Activated CD4-positive, alpha-beta T cell treated with anti-CD3 and anti-CD28 coated beads, Interleukin-10, Interleukin-2, amounts not matched to agents 100 ng/mL and 50 ng/mL, durations not matched to agents 16 hours and 8 hours (primary cell): ENCODE measurements at regions not wholly inside any gene's neighbourhood (a gene's known extent, or its start where the extent isn't known, plus 50 kb on each side); places are given as distances from the start of the nearest gene placed in this dataset.
"Not testable (repeated sequence)": the region's sequence is repeated elsewhere in the genome, so short reads cannot be mapped to it uniquely, and the experiment has no call there.

ENCODE experiments used
- DNase-seq: peaks from one replicate; pipeline ENCODE4 v3.0.0-alpha.2; 2020

DNA sequence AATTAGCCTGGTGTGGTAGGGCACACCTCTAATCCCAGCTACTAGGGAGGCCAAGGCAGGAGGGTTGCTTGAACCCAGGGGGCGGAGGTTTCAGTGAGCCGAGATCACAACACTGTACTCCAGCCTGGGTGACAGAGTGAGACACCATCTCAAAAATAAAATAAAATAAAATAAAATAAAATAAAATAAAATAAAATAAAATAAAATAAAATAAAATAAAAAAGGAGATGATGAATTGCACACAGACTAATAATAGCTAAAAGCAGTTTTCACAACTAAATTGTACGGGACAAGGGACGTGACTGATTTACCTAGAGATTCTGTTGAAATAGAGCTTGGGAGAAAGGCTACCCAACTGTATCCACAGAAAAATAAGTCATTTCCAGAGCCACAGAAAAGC lies 1471.3 kb downstream of the CDH11 start:
- no peak for DNase-seq

DNA sequence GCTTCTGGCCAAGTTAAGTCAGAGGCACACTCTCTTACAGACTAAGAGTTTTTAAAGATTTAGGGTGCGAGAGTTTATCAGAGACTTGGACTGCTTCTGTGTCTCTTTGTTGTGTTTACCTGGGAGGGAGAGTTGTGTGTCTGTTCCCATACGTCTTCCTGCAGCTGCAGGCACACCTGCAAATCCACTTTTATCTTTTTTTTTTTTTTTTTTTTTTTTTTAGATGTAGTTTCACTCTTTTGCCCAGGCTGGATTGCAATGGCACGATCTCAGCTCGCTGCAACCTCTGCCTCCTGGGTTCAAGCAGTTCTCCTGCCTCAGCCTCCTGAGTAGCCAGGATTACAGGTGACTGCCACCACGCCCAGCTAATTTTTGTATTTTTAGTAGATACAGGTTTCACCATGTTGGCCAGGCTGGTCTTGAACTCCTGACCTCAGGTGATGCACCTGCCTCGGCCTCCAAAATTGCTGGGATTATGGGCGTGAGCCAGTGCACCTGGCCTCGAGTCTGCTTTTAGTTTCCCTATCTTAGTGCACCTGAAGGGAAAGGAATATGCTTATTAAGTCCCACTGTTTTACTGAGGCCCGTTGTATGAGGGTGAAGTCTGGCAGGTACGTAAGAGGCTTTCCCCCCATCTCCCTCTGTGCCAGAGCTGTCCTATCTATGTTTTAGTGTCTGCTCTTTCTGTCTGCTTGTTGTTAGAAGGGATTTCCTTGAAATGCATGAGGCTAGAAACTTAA lies 1488.0 kb downstream of the CDH11 start:
- DNase-seq: not testable (repeated sequence)

- no peak for DNase-seq
Measured at GRCh38 chr16:63629272-63629671, 1492.6 kb downstream of the CDH11 start.

DNA sequence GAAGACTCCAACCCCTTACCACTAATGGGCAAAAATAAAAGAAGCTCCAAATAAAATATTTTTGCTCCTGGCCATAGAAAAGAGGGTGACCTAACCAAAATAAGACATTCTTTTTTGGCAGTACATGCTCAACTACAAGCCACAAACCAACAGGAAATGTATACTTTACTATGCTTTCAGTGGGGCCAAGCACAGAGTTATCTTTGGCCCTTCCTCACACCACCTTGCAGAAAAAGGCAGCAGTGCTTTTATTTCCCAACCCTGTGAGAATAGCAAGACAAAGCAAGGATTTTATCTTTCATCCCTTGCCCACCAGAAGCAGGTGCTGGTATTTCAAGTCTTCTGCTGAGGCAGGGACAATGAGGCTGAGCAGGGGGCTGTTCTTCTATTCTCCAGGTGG lies 1493.1 kb downstream of the CDH11 start:
- DNase-seq: no peak

DNA sequence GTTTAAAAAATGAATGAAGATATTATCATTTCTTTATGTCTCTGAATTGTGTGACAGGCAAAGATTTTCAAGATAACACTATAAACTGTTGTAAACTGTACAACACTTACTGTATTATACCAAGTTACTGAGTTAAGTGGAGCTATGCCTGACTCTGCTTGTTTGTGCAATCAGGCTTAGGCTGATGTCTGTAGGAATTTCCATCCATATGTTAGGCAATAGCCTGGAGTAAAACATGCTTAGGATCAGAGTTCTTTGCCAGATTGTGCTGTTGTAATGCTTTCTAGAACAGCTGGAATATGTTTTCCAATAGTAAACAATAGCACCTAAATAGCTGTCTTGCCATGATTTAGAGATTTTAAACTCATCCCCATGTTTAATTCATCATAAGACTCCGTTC lies 1496.7 kb downstream of the CDH11 start:
- DNase-seq: no peak

DNA sequence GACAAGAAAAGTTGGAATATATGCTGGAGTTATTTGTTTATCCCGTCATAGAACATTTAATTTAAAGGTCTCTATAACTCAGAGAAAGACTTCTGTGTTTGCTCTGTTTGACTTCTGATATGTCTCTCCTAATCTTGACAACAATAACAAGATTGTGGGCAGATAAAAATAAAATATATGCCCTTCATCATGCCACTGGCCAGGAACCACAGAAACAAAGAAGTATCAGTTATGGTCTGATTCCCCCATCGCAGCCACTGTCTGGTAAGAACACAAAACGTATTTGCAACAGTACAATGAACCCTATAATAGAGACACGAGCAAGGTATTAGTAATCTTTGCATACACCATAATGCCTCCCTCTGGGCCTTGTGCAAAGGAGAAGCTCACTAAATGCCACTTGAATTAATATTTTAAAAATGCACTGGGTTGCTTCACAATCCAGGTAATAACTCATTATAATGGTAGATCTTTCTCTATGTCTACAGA lies 1498.3 kb downstream of the CDH11 start:
- DNase-seq: no peak

DNA sequence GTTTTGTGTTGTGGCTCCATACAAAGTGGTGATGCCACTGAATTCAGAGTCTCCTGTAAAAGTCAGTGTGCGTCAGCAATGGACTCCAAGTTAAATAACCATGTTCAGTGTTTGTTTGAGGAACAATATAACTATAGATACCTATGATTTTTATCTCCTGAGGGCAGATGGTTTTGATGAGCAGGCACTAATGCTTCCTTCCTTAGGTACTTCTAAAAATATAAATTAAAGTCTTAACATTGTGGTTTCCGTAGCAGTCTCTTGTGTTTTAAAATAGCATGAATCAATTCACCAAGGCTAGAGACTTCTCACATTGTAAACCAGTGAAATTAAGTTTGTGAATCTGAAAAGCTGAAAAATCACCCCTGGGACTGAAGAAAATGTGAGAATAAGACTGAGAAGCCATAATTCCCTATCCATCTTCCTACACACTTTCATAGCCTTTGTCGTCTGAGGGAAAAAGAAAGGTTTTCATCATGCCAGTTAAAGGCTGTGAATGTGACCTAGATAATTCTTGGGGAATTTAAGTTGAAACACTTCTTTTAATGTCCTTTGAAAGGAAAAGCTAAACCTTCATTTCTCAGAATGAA lies 1502.9 kb downstream of the CDH11 start:
- no peak for DNase-seq

DNA sequence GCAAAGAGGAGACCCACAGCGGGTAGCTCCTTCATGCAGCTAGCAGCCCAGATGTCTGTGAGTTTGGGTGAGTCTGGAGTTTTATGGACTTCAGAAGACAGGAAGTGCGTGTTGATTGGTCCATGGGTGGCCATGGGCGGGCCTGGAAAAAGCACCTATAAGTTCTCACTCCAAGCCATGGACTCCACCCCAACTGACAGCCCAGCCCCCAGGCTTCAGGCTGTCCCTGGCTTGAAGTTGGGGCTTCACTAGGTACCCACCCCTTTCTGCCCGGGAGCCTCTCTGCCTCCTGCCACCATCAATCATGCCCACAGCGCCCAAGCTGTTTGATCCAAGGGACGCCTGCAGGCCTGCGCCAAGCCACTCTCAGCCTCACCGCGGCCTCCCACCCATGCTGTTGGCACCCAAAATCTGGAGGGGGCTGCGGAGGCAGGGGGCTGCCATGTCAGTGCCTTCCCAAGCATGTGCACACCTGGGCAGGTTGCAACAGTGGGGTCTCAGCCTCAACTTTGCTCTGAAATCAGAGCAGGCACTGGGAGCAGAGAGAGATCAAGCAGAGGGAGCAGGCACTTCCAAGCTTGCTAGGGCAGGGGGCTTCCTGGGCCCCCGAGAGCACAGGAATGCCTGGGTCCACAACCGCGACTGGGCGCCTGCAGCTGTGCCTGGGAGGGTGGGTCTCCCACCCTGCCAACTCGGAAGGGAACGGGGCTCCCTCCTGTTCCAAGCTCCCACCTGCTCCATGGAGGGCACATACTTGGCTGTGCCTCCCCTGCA lies 1503.7 kb downstream of the CDH11 start:
- no peak for DNase-seq

DNA sequence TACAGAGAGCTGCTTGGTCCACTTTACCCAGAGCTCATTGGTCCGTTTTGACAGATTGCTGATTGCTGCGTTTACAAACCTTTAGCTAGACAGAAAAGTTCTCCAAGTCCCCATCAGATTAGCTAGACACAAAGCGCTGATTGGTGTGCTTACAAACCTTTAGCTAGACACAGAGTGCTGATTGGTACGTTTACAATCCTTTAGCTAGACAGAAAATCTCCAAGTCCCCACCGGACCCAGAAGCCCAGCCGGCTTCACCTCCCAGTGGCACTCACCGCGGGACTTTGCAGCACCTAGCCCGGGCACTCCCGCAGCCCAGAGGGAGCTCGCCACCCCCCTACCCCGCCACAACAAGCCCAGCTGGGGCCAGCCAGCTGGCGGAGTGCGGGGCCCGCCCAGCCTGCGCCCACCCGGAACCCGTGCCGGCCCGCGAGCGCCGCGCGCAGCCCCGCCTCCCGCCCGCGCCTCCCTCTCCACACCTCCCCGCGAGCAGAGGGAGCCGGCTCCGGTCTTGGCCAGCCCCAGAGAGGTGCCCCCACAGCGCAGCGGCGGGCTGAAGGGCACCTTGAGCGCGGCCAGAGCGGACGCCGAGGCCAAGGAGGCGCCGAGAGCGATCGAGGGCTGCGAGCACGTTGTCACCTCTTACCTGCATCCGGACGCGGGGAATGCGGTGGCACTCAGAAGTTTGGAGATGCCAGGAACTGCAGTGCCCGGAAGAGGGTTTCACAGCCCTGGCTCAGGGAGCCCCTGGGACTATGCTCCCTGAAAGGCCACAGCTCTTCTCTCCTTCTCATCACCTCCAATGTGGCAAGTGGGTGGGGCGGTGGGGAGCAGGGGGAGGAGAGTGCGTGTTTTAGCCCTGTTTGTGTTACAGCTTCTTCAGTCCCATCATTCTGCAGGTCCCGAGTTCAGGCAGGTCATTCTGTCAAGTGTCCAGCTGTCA lies 1504.5 kb downstream of the CDH11 start:
- DNase-seq: no peak

- DNase-seq: no peak
Measured at GRCh38 chr16:63614429-63614828, 1507.4 kb downstream of the CDH11 start.

DNA sequence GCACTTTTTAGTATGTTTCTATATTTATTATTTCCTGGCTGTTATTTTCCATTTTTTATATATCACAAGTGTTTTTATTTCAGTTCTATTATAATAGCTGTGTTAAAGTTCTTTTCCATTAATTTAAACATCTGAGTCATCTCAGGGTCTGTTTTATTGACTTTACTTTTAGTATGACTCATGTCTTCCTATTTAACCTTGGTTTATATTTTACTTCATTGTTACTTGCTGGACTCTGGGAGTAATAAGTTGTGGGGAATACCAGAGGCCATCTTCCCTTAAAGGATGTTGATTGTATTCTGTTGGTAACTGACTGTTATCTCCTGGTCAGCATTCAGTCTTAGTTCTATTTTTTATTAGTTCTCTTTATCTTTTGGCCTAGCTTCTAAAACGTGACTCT lies 1508.2 kb downstream of the CDH11 start:
- no peak for DNase-seq

DNA sequence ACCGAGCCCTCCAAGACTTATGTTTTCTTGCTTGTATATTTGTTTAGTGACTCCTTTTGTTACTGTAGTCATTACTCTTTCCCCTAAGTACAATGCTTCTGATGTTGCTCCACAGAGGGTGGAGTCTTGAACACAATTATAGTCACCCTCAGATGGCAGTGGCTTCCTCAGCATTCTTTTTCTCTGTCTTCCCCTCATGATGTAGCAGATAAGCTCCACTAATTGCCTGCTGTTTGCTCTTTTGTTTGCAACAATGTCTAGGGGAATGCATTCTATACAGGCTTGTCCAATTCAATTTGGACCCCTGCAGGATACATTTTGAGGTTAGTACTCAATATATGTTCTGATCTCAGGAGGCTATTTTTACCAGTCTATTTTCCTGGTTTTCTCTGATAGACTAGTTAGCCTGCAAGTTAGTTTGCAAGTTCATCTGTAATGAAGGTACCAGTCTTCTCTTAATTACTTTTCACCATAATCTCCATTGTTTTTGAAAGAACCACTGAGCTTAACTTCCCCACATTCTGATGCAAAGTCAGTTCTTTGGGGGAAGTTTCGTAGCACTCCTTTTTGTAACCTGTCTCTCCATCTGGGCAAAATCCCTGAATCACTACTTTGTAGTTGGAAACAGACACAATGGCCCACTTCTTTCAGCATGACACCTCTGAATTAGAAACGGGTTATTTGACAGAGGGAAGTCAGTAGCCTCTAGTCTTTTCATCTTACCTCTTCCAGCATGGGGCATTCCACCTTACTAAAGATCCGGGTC lies 1509.2 kb downstream of the CDH11 start:
- no peak for DNase-seq

DNA sequence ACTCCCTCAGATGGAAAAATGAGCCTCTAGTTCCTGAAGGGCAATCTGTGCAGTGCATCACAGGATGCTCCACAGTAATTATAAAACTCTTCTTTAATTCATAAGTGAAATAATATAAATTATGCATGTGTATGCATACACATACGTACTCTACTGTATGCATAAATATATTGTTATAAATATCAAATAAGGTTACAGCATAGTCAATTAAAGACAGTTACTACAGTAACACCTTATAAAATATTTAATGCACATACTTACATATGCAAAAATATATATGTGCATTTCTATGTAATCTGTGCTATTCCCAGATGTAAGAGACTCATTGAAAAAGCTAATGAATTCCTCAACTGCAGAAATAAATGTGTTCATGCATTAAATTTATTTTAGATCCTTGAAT lies 1515.1 kb downstream of the CDH11 start:
- DNase-seq: no peak

DNA sequence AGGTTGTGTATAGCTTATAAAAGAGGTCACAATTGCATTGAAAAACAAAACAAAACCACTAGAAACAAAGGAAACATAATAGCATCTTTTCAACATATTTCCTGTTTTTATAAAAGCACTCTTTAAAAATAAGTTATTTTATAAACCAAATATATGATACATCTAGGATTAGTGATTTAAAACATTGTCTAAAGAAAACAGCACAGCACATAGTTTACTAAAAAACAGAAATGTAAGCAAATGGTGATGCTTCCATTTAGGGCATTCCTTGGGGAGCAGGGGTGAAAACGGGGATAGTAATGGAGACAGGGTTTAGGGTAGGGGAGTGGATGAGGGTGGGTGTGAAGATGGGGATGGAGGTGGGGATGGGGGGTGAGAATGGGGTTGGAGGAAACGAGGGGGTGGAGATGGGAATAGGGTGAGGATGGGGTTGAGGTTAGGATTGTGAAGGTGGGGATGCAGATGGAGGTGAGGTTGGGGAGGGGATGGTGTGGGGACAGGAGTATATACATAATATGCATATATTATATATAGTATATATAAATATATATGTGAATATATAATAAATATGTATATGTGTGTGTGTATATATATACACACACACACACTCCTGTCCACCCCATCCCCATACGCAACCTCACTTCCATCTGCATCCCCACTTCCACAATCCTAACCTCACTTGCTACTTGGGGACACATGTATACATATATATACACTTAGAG lies 1519.5 kb downstream of the CDH11 start:
- DNase-seq: no peak

GRCh38 chr16:63596716-63597115 lies 1525.1 kb downstream of the CDH11 start:
- DNase-seq: no peak

DNA sequence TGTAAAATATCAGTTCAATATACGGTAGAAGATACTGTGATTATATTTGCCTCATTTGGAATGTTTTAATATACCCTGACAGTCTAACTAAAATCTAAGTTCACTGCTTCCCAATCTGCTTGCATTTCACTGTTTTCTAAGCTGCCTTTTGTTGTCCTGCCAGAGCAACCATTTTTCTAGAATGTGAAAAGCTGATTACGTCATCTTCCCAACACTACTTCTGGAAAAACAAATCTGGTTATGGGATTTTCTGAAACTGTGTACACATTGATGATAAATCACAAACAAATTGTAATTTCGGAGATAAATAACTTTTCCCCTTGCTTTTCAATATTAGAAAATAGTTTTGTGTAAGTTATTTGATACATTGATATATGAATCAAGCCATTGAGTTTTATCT lies 1529.0 kb downstream of the CDH11 start:
- DNase-seq: no peak

- DNase-seq: no peak
Measured at GRCh38 chr16:63581570-63581969, 1540.3 kb downstream of the CDH11 start.

DNA sequence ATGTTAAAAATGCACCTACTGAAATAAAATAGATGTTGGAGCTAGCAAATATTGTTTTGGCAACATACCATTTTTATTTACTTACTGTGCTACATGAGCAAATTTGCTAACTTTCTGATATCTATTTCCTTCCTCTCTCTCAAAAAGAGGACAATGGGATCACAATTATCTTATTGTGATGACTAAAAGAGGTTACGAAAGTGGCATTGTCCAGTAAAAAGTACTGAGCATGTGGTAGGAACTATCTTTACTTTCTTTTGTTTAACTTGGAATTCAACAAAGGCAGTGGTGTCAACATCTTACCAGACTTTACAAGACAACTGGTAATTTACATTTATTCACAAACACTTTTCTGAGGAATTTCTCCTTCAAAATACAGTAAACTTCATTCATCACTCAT lies 1542.6 kb upstream of the CDH8 start:
- DNase-seq: no peak

DNA sequence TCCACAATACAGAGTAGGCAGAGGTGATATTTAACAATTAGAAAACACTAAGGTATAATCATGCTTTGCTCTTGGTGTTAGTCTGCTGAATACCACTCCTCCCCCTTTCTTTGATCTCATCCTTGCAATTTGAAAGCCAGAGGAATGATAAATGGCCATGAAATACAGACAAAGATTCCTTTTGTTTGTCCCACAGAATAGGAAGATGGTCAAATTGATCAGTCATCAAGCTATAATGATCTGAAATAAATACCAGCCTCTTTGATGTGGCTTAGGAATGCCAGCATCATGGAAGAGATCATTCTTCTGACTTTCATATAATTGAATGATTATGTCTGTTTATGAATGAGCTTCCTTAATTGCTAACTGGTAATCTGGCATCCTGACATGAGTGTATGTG lies 1541.7 kb upstream of the CDH8 start:
- DNase-seq: no peak

- DNase-seq: no peak
Measured at GRCh38 chr16:63575041-63575440, 1538.8 kb upstream of the CDH8 start.

DNA sequence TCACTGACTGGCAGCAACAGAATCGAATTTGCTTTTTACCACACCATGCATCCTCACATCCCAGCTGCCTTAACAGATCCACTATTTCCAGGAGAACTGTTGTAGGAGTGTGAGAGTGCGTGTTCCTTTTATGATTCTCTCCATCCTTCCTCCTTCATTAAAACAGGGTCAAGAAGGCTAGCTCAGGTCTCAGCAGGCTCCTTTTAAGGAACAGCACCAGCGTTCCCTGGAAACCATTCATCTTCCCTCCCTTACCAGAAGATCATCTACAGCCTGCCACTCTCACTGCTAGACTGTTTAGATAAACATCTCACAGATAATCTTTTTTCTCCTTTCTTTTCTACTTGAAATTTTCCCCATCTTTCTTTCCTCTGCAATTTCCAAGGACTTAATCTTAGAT lies 1531.9 kb upstream of the CDH8 start:
- DNase-seq: no peak
